ENCODE measurements at regions not wholly inside any gene's neighbourhood (a gene's known extent, or its start where the extent isn't known, plus 50 kb on each side); places are given as distances from the start of the nearest gene placed in this dataset.

- Histone ChIP-seq H3K27ac (no peak overlapping the region), H3K4me3 (no peak overlapping the region)
Measured at GRCh38 chr4:23741681-23742191, 148.1 kb downstream of the PPARGC1A start.

- H3K4me3 ChIP-seq: no peak overlapping the region
- H3K27ac ChIP-seq: no peak overlapping the region
Measured at GRCh38 chr4:23737571-23737970, 152.3 kb downstream of the PPARGC1A start.

DNA sequence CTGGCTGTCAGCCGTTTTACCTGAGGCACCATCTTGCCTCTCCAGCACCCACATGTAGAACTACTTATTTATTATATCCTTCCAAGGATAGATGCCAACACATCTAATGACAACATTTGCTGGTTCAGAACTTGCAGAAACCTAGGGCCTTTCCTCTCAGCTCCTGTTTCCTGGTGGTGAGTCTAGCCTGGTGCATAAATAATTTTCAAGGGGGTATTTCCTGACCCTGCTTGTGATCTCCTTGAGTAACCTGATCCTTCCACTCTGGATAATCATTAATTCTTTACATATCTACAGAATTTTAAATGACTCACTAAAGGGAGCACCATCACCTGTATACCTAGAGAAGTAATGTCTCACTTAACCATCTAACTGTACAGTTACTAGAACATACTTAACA is 153.4 kb downstream of the PPARGC1A start:
- Histone ChIP-seq H3K27ac (no peak overlapping the region), H3K4me3 (no peak overlapping the region)

DNA sequence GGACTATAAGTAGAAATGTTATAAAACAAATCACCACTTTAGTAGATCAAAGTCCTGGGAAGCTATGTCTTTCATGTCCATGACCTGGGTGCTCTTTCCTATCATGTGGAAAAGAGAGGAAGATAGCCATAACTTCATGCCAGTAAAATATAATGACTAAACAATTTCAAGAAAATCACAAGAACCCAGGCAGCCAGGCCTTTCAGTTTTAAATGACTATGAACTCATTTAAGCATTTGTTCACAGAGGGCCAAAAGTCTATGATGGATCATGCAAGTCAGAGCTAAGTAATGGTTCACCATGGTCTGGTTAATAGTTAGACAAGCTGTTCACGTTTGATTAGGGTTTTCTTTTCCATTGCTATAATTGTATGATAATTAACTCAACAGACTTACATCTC is 155.8 kb downstream of the PPARGC1A start:
- Histone ChIP-seq H3K27ac (no peak overlapping the region), H3K4me3 (no peak overlapping the region)

GRCh38 chr4:23733476-23733875 is 156.4 kb downstream of the PPARGC1A start:
- Histone ChIP-seq H3K27ac (no peak overlapping the region), H3K4me3 (no peak overlapping the region)

GRCh38 chr4:23730998-23731397 is 158.8 kb downstream of the PPARGC1A start:
- Histone ChIP-seq H3K27ac (no peak overlapping the region), H3K4me3 (no peak overlapping the region)

DNA sequence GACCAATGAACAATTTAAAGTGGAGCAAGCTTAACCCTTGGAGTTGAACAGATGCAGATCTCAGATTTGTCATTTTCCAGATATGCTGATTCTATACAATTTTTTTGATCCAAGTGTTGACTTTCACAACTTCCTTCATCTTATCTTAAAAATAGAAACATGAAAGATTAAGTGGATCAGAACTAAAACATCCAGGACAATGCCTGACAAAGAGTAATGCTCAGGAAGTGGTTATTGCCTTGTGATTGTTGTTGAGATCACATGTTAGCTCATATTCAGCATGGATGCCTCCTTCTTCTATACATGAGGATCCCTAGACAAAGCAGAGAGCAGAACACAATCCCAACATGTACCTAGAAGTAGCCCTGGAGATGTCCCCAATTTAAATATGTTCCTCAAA is 160.9 kb downstream of the PPARGC1A start:
- no peak overlapping the region for H3K27ac ChIP-seq
- no peak overlapping the region for H3K4me3 ChIP-seq

DNA sequence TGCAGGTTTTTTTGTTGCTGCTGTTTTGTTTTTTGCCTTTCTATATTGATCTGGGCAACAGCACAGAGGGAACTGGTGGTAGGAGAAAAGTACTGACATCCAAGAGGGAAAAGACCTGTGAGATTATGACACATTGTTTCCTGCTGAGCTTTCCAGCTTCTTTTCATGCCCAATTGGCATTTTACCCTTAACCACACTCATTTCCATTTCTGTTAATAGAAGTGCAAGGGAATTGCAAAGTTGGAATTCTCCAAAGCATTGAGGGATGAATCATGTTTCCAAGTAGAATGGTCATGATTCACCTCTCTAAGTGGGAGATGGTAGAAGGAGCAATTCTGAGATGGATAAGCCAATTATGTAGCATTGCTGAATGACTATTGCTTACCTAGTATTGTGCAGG is 161.5 kb downstream of the PPARGC1A start:
- H3K4me3 ChIP-seq: no peak overlapping the region
- no peak overlapping the region for H3K27ac ChIP-seq

DNA sequence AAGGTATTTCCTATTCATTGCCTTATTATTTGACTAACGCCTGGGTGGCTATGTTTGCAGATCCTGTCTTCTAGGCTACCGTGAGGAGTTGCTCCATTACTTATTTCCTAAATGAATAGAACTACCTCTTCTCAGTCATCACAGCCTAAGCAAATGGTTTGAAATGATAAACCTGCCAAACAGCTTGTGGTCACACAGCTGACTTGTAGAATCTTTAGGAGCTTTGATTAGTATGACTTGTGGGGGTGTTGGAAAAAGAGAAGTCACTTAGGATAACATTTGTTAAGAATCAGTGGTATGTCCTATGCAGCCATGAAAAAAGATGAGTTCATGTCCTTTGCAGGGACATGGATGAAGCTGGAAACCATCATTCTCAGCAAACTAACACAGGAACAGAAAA is 169.3 kb downstream of the PPARGC1A start:
- H3K4me3 ChIP-seq: no peak overlapping the region
- H3K27ac ChIP-seq: no peak overlapping the region

- Histone ChIP-seq H3K4me3 (no peak overlapping the region), H3K27ac (no peak overlapping the region)
Measured at GRCh38 chr4:23718435-23718834, 171.4 kb downstream of the PPARGC1A start.

DNA sequence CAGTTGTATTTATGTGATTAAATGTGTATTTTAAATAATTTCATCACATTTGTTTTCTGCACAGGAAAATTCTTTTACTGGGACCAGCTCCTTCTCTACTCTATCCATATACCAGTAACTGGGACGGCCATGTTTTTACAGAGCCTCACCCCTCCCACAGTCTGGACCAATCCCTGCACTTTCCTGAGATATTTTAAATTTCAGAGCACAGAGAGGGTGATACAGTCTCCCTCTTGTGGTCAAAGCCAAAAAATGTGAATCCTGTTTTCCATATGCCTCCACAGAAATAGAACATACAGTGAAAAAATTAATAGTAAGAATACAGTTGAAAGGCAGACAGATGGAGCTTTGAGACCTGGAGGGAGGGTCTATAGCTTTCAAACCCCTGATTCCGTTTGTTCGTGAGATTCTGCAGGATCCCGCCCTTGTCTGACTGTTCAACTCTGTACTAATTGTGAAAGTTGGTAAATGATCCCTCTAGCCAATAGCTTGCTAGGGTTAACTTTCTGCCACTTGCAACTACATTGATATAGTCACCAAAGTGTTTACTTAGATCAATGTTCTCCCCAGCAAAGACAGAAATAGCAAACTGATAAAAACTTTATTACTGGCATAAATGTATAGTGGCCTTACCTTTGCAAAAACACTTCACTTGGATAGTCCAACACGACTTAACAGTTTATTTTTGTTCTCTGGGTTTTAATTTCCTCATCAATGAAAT is 172.2 kb downstream of the PPARGC1A start:
- H3K27ac ChIP-seq: no peak overlapping the region
- no peak overlapping the region for H3K4me3 ChIP-seq

- Histone ChIP-seq H3K4me3 (no peak overlapping the region), H3K27ac (no peak overlapping the region)
Measured at GRCh38 chr4:23710298-23710697, 179.5 kb downstream of the PPARGC1A start.

GRCh38 chr4:23707652-23708026 is 182.2 kb downstream of the PPARGC1A start:
- Histone ChIP-seq H3K4me3 (no peak overlapping the region), H3K27ac (no peak overlapping the region)

DNA sequence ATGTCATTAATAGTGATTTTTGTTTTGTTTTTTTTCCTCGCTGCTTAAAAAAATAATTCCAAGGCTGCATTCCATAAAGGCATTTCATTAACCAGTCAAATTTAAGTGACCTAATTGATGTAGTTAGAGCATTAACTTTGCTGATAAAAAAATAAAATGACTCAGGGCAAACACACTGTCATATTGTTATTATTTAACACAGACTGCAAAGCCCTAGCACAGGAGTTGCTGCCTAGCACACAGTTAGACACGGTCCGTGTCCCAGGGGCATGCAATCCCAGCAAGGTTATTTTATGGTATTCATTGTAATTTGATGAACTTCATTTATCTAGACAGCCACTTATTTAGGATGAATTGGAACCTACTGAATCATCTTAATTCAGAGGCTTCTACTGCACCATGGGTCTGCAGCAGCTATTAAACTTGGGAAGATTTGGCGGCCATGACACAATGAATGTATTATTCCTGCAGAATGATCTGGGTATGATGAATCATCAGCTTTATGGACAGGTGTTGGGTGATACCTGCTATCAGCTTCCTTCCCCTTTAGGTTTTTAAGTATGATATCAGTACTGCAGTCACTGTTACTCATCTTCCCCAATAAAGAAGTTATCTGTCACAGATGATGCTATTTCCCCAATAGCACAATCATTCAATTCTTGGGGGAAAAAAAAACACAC is 182.7 kb downstream of the PPARGC1A start:
- Histone ChIP-seq H3K4me3 (no peak overlapping the region), H3K27ac (no peak overlapping the region)

DNA sequence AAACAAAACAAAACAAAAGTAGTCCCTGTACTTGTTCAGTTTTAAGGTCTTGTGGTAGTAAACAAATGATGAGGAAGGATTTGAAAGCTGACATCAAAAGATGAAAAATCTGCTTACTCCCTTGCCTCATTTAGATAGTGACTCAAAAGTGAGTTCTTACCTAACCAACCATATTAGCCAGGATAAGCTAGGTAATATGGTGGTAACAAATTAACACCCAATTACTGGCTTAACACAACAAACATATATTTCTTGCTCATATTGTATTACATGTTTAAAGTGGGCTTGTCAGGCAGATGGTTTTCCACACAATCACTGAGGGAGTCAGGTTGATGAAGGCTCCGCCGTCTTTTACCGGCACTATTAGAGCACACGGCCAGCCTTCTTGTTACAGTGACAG is 189.7 kb downstream of the PPARGC1A start:
- H3K27ac ChIP-seq: no peak overlapping the region
- no peak overlapping the region for H3K4me3 ChIP-seq

- Histone ChIP-seq H3K4me3 (no peak overlapping the region), H3K27ac (no peak overlapping the region)
Measured at GRCh38 chr4:23697722-23698121, 192.1 kb downstream of the PPARGC1A start.

DNA sequence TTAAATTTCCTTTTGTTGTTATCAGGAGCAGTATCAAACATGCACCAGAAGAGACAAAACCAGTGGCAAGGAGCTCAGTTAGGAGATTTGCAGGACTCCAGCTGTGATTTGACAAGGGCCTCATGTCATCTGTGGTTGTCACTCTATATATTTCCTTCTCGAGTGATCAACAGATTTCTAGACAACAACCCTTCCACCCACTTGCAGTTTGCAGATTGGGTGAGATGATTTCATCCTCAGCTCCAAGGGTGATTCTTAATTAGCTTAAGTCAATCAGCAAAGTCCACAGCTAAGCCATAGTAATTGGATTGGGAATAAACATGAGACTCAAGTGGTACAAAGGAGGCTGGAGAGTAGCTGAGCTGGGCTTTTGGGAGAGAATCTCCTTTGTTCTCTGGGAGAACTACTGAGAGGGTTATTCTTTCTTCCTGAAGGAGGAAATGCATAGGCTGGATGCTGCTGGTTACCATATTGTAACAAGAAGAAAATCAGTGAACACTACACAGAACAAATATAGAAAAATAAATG is 192.8 kb downstream of the PPARGC1A start:
- H3K27ac ChIP-seq: no peak overlapping the region
- H3K4me3 ChIP-seq: no peak overlapping the region

- Histone ChIP-seq H3K4me3 (no peak overlapping the region), H3K27ac (no peak overlapping the region)
Measured at GRCh38 chr4:23686169-23686897, 203.5 kb downstream of the PPARGC1A start.

- H3K27ac ChIP-seq: no peak overlapping the region
- no peak overlapping the region for H3K4me3 ChIP-seq
Measured at GRCh38 chr4:23685471-23685870, 204.4 kb downstream of the PPARGC1A start.

- H3K4me3 ChIP-seq: no peak overlapping the region
- H3K27ac ChIP-seq: no peak overlapping the region
Measured at GRCh38 chr4:23680671-23681518, 209.0 kb downstream of the PPARGC1A start.
